Fibroblast of the aortic adventitia (primary cell): ENCODE measurements at regions not wholly inside any gene's neighbourhood (a gene's known extent, or its start where the extent isn't known, plus 50 kb on each side); places are given as distances from the start of the nearest gene placed in this dataset.
A peak's percentile ranks its signal among the peaks of the same experiment; 100 is the strongest.

Source experiments
- DNase-seq: peaks from one replicate; pipeline ENCODE4 v3.0.0-alpha.2; 2010; ENCODE audit warnings: low read depth
- H3K4me3 ChIP-seq: 2 replicates; pipeline ENCODE4 v1.5.1; 2011; ENCODE audit warnings: low read depth, mild to moderate bottlenecking, control low read depth, low read length, moderate library complexity
- CTCF ChIP-seq: IDR thresholded peaks from 2 replicates; pipeline ENCODE4 v1.5.1; 2011; ENCODE audit warnings: mild to moderate bottlenecking, low read length, control low read depth, inconsistent platforms; ENCODE audit not compliant: insufficient read depth

- H3K4me3 ChIP-seq, result no peak overlapping the region
- DNase-seq, result peak; percentile 42
- TF ChIP-seq CTCF, result no peak
Observed at GRCh38 chr10:60443346-60443745, 53.7 kb upstream of the ANK3 start.

GRCh38 chr10:60441515-60441914 lies 51.8 kb upstream of the ANK3 start:
- peak; percentile 50 for TF ChIP-seq CTCF
- H3K4me3 ChIP-seq, result no peak overlapping the region
- DNase-seq, result peak; percentile 63

GRCh38 chr10:60439641-60440040 lies 50.0 kb upstream of the ANK3 start:
- TF ChIP-seq CTCF, result no peak
- no peak for DNase-seq
- H3K4me3 ChIP-seq, result no peak overlapping the region
